ENCODE measurements at regions not wholly inside any gene's neighbourhood (a gene's known extent, or its start where the extent isn't known, plus 50 kb on each side); places are given as distances from the start of the nearest gene placed in this dataset.
A peak's percentile ranks its signal among the peaks of the same experiment; 100 is the strongest.
"Not testable (repeated sequence)": the region's sequence is repeated elsewhere in the genome, so short reads cannot be mapped to it uniquely, and the experiment has no call there.

DNA sequence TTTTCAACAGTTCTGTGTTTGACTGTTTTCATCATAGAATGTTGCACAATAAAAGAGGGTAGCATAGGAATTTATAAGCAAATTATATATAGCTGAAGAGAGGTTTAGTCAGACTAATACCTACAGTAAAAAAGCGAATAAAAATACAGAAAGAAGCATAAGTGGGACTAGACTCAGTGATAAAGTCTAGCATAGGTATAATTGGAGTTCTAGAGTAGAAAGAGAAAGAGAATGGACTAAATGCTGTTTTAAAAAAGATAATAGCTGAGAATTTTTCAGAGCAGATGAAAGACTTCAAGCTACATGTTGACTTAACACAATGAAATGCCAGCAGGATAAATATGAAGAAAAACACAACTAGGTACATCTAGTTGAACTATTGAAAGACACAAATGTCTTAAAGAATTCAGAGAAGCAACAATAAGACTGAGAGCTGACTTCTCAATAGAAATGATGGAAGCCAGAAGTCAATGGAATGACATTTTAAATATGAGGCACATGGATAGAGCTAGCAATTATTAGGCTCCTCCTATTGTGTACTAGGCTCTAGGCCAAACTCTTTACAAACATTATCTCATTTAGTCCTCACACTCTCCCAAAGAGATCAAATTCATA is 573.9 kb downstream of the ZNF608 start:
- no peak overlapping the region for H3K4me3 ChIP-seq (ENCODE audit: control insufficient read depth, low read depth, low read length)
- TF ChIP-seq, protein P1, sequence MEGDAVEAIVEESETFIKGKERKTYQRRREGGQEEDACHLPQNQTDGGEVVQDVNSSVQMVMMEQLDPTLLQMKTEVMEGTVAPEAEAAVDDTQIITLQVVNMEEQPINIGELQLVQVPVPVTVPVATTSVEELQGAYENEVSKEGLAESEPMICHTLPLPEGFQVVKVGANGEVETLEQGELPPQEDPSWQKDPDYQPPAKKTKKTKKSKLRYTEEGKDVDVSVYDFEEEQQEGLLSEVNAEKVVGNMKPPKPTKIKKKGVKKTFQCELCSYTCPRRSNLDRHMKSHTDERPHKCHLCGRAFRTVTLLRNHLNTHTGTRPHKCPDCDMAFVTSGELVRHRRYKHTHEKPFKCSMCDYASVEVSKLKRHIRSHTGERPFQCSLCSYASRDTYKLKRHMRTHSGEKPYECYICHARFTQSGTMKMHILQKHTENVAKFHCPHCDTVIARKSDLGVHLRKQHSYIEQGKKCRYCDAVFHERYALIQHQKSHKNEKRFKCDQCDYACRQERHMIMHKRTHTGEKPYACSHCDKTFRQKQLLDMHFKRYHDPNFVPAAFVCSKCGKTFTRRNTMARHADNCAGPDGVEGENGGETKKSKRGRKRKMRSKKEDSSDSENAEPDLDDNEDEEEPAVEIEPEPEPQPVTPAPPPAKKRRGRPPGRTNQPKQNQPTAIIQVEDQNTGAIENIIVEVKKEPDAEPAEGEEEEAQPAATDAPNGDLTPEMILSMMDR (conservative IDR thresholded peaks at IDR 0.05; ENCODE audit: control insufficient read depth, insufficient read depth, low read depth, low read length): no peak

GRCh38 chr5:124168093-124168492 is 578.3 kb downstream of the ZNF608 start:
- H3K4me3 ChIP-seq (ENCODE audit: control insufficient read depth, low read depth, low read length); DNase-seq (ENCODE audit: low read depth): not testable (repeated sequence)

More for the DNA sequence above, 573.9 kb downstream of the ZNF608 start:
- no peak for DNase-seq (ENCODE audit: low read depth)

GRCh38 chr5:124162767-124163532 is 583.5 kb downstream of the ZNF608 start:
- no peak overlapping the region for H3K4me3 ChIP-seq (ENCODE audit: control insufficient read depth, low read depth, low read length)
- peak; percentile 39 for DNase-seq (ENCODE audit: low read depth)
- TF ChIP-seq, protein P1 (conservative IDR thresholded peaks at IDR 0.05; ENCODE audit: control insufficient read depth, insufficient read depth, low read depth, low read length): no peak

DNA sequence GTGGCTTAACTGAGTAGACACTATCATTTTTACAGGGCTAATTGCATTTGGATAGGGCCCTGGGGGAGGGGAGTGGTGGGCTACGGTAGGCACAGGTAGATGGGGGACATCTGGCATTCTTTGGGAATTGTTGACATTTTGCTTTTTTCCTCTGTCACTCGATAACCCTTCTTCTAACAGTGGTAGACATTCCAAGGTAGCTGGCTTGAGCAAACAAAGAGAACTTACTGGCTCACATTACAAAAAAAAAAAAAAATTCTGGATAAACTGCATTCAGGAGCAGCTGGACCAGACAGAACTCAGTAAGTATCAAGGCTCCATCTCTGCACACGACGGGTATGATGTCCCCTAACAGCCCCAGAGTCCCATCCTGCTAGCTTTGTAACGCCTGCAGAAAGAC is 585.2 kb downstream of the ZNF608 start:
- no peak for DNase-seq (ENCODE audit: low read depth)
- no peak overlapping the region for H3K4me3 ChIP-seq (ENCODE audit: control insufficient read depth, low read depth, low read length)
- TF ChIP-seq, protein P1 (conservative IDR thresholded peaks at IDR 0.05; ENCODE audit: control insufficient read depth, insufficient read depth, low read depth, low read length): no peak

GRCh38 chr5:124160265-124160664 is 586.2 kb downstream of the ZNF608 start:
- TF ChIP-seq, protein P1 (conservative IDR thresholded peaks at IDR 0.05; ENCODE audit: control insufficient read depth, insufficient read depth, low read depth, low read length): no peak
- no peak for DNase-seq (ENCODE audit: low read depth)
- no peak overlapping the region for H3K4me3 ChIP-seq (ENCODE audit: control insufficient read depth, low read depth, low read length)

DNA sequence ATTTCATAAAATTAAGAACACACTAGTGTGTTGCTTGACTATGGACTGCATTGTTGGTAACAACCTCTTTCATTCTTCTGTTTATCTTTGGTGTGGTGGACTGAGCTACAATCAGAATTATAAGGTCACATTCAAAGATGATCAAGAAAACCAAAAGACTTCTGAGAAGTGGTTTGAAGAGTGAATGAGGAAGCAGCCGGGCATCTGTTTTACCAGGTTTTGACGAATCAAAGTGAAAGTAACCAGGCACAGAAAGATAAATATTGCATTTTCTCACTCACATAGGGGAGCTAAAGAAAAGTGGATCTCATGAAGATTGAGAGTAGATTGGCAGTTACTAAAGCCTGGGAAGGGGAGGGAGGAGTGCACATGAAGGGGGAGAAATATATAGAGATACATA is 589.1 kb downstream of the ZNF608 start:
- TF ChIP-seq, protein P1 (conservative IDR thresholded peaks at IDR 0.05; ENCODE audit: control insufficient read depth, insufficient read depth, low read depth, low read length): no peak
- no peak overlapping the region for H3K4me3 ChIP-seq (ENCODE audit: control insufficient read depth, low read depth, low read length)
- DNase-seq (ENCODE audit: low read depth): no peak

GRCh38 chr5:124156415-124156996 is 589.9 kb downstream of the ZNF608 start:
- peak; percentile 28 for DNase-seq (ENCODE audit: low read depth)
- TF ChIP-seq, protein P1 (conservative IDR thresholded peaks at IDR 0.05; ENCODE audit: control insufficient read depth, insufficient read depth, low read depth, low read length): no peak
- H3K4me3 ChIP-seq (ENCODE audit: control insufficient read depth, low read depth, low read length): no peak overlapping the region

All from fibroblast of mammary gland (primary cell).